Osteoblast (primary cell): ENCODE measurements at regions not wholly inside any gene's neighbourhood (a gene's known extent, or its start where the extent isn't known, plus 50 kb on each side); places are given as distances from the start of the nearest gene placed in this dataset.

Experiments
- DNase-seq: peaks from one replicate; pipeline ENCODE4 v3.0.0; 2011; ENCODE audit warnings: low spot score, mixed read lengths; ENCODE audit not compliant: insufficient read length; ENCODE audit errors: missing footprints
- H2AFZ ChIP-seq: 2 replicates; pipeline ENCODE4 v1.6.0; 2011; ENCODE audit warnings: mild to moderate bottlenecking, low read length
- H3K27ac ChIP-seq: 2 replicates; pipeline ENCODE4 v1.5.1; 2011; ENCODE audit warnings: mild to moderate bottlenecking, low read depth, low read length, moderate library complexity
- H3K27me3 ChIP-seq: 2 replicates; pipeline ENCODE4 v1.6.0; 2012; ENCODE audit warnings: mild to moderate bottlenecking, control low read depth, inconsistent platforms, low read length, moderate library complexity; ENCODE audit not compliant: insufficient read depth
- H3K36me3 ChIP-seq: 2 replicates; pipeline ENCODE4 v1.5.1; 2011; ENCODE audit warnings: mild to moderate bottlenecking, low read length, control low read depth, moderate library complexity; ENCODE audit not compliant: insufficient read depth
- H3K4me1 ChIP-seq: 2 replicates; pipeline ENCODE4 v1.5.1; 2011; ENCODE audit warnings: mild to moderate bottlenecking, low read length, control low read depth, moderate library complexity; ENCODE audit not compliant: insufficient read depth
- H3K4me2 ChIP-seq: 2 replicates; pipeline ENCODE4 v1.6.0; 2011; ENCODE audit warnings: mild to moderate bottlenecking, low read length; ENCODE audit not compliant: insufficient read depth
- H3K4me3 ChIP-seq: fragments of 200-600 bp; sonication (generic); 3 replicates; pipeline ENCODE4 v1.5.1; 2012; ENCODE audit warnings: mild to moderate bottlenecking, low read length, inconsistent platforms; ENCODE audit not compliant: insufficient read depth
- H3K79me2 ChIP-seq: 2 replicates; pipeline ENCODE4 v1.6.0; 2012; ENCODE audit warnings: mild to moderate bottlenecking, low read length, control low read depth, inconsistent platforms; ENCODE audit not compliant: insufficient read depth
- H3K9me3 ChIP-seq: 2 replicates; pipeline ENCODE4 v1.5.1; 2011; ENCODE audit warnings: low read depth, low read length, control low read depth
- H4K20me1 ChIP-seq: 2 replicates; pipeline ENCODE4 v1.6.0; 2012; ENCODE audit warnings: mild to moderate bottlenecking, low read length, control low read depth; ENCODE audit not compliant: insufficient read depth
- TF ChIP-seq, protein P1 (sequence below): IDR thresholded peaks from 2 replicates; pipeline ENCODE4 v1.5.1; 2011; ENCODE audit warnings: mild to moderate bottlenecking, low read depth, low read length, moderate library complexity; ENCODE audit errors: extremely low read depth

DNA sequence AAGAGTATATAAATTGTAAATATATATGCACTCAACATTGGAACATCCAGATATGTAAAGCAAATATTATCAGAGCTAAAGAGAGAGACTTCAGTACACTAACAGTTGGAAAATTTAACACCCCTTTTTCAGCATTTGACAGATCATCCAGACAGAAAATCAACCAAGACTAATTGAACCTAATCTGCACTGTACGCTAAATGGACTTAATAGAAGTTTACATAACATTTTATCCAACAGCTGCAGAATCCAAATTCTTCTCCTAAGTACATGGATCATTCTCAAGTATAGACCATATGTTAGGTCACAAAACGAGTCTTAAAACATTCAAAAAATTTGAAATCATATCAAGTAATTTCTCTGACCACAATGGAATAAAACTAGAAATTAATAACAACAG is 229.1 kb upstream of the CLEC14A start:
- H3K9me3 ChIP-seq = peaks cover 3% of the 10 kb centered on the region
- DNase-seq = no peak
- no peak overlapping the region for H3K4me3 ChIP-seq
- no peaks in the 10 kb centered on the region for H4K20me1 ChIP-seq
- H3K4me1 ChIP-seq = no peaks in the 10 kb centered on the region
- no peaks in the 10 kb centered on the region for H3K36me3 ChIP-seq
- TF ChIP-seq, protein P1, sequence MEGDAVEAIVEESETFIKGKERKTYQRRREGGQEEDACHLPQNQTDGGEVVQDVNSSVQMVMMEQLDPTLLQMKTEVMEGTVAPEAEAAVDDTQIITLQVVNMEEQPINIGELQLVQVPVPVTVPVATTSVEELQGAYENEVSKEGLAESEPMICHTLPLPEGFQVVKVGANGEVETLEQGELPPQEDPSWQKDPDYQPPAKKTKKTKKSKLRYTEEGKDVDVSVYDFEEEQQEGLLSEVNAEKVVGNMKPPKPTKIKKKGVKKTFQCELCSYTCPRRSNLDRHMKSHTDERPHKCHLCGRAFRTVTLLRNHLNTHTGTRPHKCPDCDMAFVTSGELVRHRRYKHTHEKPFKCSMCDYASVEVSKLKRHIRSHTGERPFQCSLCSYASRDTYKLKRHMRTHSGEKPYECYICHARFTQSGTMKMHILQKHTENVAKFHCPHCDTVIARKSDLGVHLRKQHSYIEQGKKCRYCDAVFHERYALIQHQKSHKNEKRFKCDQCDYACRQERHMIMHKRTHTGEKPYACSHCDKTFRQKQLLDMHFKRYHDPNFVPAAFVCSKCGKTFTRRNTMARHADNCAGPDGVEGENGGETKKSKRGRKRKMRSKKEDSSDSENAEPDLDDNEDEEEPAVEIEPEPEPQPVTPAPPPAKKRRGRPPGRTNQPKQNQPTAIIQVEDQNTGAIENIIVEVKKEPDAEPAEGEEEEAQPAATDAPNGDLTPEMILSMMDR = no peak
- no peaks in the 10 kb centered on the region for H3K79me2 ChIP-seq
- no peak overlapping the region for H2AFZ ChIP-seq
- H3K27me3 ChIP-seq = no peaks in the 10 kb centered on the region
- H3K4me2 ChIP-seq = no peak overlapping the region
- no peak overlapping the region for H3K27ac ChIP-seq

DNA sequence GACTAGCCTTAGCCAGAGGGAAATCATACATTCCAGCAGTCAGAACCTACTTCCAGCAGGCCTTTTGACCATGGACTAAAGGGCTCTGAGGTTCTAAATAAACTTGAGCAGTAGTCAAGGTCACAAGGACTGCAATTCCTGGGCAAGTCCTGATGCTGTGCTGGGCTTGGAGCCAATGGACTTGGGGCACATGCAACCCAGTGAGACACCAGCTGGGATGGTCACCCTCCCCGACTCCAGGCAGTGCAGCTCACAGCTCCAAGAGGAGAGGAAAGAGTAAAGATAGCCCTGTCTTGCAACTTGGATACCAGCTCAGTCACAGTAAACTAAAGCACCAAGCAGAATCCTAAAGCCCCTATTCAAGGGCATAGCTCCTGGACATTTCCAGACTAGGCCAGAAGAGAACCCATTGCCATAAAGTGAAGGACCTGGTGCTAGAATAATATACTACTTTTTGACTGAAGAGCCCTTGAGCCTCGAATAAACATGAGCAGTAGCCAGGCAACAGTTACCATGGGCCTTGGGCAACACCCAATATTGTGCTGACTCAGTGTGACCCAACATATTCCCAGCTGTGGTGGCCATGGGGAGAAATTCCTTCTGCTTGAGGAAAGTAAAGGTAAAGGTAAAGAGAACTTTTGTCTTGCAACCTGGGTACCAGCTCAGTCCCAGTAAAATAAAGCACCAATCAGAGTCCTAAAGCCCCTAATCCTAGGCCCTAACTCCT is 226.2 kb upstream of the CLEC14A start:
- DNase-seq = no peak
- H3K4me3 ChIP-seq = no peak overlapping the region
- no peak overlapping the region for H3K27ac ChIP-seq
- H2AFZ ChIP-seq = no peak overlapping the region
- no peaks in the 10 kb centered on the region for H3K27me3 ChIP-seq
- no peaks in the 10 kb centered on the region for H3K36me3 ChIP-seq
- H3K4me1 ChIP-seq = no peaks in the 10 kb centered on the region
- H3K79me2 ChIP-seq = no peaks in the 10 kb centered on the region
- H4K20me1 ChIP-seq = no peaks in the 10 kb centered on the region
- peaks cover 3% of the 10 kb centered on the region for H3K9me3 ChIP-seq
- TF ChIP-seq, protein P1 = no peak
- H3K4me2 ChIP-seq = no peak overlapping the region

DNA sequence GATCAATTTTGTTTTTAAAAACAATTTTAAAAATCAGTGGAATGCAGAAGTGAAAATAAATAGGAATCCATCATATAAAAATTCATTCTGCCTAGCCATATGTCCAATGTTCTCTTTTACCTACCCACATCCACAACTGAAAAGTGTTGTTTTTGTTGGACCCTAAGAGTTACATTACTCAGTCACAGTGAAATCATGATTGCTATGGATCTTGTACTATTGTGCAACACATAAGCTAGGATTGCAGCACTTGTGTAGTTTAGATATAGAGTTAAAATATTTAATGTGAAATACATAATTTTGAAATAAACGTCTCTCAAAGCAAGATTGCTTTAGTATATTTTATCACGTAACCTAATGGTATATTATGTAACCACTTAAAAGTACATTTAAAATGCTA is 213.3 kb upstream of the CLEC14A start:
- TF ChIP-seq, protein P1 = no peak
- H3K36me3 ChIP-seq = no peaks in the 10 kb centered on the region
- no peaks in the 10 kb centered on the region for H3K4me1 ChIP-seq
- no peak for DNase-seq
- H3K4me3 ChIP-seq = no peak overlapping the region
- no peaks in the 10 kb centered on the region for H3K79me2 ChIP-seq
- H2AFZ ChIP-seq = no peak overlapping the region
- no peak overlapping the region for H3K27ac ChIP-seq
- no peak overlapping the region for H3K4me2 ChIP-seq
- H4K20me1 ChIP-seq = no peaks in the 10 kb centered on the region
- H3K27me3 ChIP-seq = no peaks in the 10 kb centered on the region
- H3K9me3 ChIP-seq = no peaks in the 10 kb centered on the region

DNA sequence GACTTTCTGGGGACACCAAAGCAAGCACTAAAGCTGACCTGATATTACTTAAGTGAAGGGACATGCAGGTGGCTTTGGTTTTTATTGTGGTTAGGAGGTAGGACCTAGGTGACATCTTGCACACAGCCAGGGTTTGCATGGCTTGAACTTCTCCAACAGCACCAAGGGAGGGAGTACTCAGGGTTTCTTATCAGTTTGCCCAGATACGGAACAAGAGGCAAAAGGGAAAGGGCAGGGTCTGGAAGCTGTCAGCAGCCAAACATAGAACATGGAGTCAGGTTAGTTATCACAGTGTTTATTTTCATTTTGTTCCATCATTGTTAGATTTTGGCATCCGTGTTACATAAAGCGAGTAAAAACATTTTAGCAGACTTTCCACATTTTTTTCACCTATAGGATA is 186.3 kb upstream of the CLEC14A start:
- TF ChIP-seq, protein P1 = no peak
- Histone ChIP-seq H3K36me3 (no peaks in the 10 kb centered on the region), H2AFZ (no peak overlapping the region), H4K20me1 (no peaks in the 10 kb centered on the region), H3K79me2 (no peaks in the 10 kb centered on the region), H3K27ac (no peak overlapping the region), H3K9me3 (peaks cover 6% of the 10 kb centered on the region), H3K27me3 (no peaks in the 10 kb centered on the region), H3K4me1 (no peaks in the 10 kb centered on the region), H3K4me2 (no peak overlapping the region), H3K4me3 (no peak overlapping the region)
- DNase-seq = no peak
